Omental fat pad (tissue), 3 donors: ENCODE measurements at regions not wholly inside any gene's neighbourhood (a gene's known extent, or its start where the extent isn't known, plus 50 kb on each side); places are given as distances from the start of the nearest gene placed in this dataset.
"Not testable (repeated sequence)": the region's sequence is repeated elsewhere in the genome, so short reads cannot be mapped to it uniquely, and the experiment has no call there.

Experiments
- ATAC-seq: fragments of 150-250 bp; one replicate; pipeline ENCODE4 v1.9.1; 2016; ENCODE audit warnings: mild to moderate bottlenecking, moderate library complexity; ENCODE audit not compliant: low FRiP score
- DNase-seq: peaks from one replicate; pipeline ENCODE4 v3.0.0-alpha.2; 2019; ENCODE audit warnings: low spot score
- TF ChIP-seq, protein P1 (sequence below), 3 donors: fragments of 450-650 bp; IDR thresholded peaks; one replicate each; pipeline ENCODE4 v1.5.1; 2016 to 2017; ENCODE audit warnings: antibody characterized with exemption in 3 of 3, mild to moderate bottlenecking in 3 of 3, moderate library complexity in 2 of 3

DNA sequence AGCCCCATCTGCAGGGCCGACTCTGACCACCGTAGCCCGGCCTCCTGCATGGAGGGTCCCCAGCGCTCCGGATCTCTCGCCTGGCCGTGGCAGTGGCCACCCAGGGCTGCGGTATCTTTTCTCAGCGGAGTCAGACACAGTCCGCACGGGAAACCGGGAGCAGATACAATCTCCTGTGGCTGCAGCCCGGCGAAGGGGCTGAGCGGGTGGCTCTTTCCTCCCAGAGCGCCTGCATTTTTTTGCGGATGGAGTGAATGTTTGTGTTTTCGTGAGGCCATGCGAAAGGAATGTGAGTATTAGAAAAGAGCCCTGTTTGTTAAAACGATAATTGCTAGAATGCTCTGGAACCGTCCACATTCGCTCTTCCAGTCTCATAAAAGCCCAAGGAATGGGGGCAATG lies 53.4 kb upstream of the PTCH1 start:
- DNase-seq, result no peak
- TF ChIP-seq, protein P1, sequence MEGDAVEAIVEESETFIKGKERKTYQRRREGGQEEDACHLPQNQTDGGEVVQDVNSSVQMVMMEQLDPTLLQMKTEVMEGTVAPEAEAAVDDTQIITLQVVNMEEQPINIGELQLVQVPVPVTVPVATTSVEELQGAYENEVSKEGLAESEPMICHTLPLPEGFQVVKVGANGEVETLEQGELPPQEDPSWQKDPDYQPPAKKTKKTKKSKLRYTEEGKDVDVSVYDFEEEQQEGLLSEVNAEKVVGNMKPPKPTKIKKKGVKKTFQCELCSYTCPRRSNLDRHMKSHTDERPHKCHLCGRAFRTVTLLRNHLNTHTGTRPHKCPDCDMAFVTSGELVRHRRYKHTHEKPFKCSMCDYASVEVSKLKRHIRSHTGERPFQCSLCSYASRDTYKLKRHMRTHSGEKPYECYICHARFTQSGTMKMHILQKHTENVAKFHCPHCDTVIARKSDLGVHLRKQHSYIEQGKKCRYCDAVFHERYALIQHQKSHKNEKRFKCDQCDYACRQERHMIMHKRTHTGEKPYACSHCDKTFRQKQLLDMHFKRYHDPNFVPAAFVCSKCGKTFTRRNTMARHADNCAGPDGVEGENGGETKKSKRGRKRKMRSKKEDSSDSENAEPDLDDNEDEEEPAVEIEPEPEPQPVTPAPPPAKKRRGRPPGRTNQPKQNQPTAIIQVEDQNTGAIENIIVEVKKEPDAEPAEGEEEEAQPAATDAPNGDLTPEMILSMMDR (IDR thresholded peaks at IDR 0.05), result no peak
- ATAC-seq, result no peak

DNA sequence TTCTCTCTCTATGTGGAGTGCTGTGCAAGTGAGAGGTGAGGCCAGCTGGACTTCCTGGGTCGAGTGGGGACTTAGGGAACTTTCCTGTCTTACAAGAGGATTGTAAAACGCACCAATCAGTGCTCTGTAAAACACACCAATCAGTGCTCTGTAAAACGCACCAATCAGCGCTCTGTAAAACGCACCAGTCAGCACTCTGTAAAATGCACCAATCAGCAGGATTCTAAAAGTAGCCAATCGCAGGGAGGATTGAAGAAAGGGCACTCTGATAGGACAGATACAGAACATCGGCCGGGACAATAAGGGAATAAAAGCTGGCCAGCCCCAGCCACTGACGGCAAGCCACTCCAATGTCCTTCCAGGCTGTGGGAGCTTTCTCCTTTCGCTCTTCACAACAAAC lies 52.0 kb upstream of the PTCH1 start:
- not testable (repeated sequence) for ATAC-seq, DNase-seq
